ENCODE measurements at regions not wholly inside any gene's neighbourhood (a gene's known extent, or its start where the extent isn't known, plus 50 kb on each side); places are given as distances from the start of the nearest gene placed in this dataset.

GRCh38 chr5:14069021-14069420 lies 74.1 kb upstream of the TRIO start:
- Histone ChIP-seq H2AFZ (ENCODE audit: low read depth, low read length) (no peak overlapping the region), H3K79me2 (ENCODE audit: low read length) (no peaks in the 10 kb centered on the region), H3K9ac (ENCODE audit: low read length) (no peak overlapping the region), H3K36me3 (replicated peaks; ENCODE audit: low read depth, low read length) (no peaks in the 10 kb centered on the region), H3K4me3 (ENCODE audit: low read length) (no peak overlapping the region), H3K4me1 (ENCODE audit: low read length) (no peaks in the 10 kb centered on the region), H3K27ac (ENCODE audit: low read length) (no peak overlapping the region), H3K4me2 (ENCODE audit: low read length) (no peak overlapping the region), H4K20me1 (ENCODE audit: insufficient read depth, low read length) (no peaks in the 10 kb centered on the region), H3K9me3 (ENCODE audit: insufficient read depth, low read length) (no peaks in the 10 kb centered on the region), H3K27me3 (ENCODE audit: low read depth, low read length) (no peaks in the 10 kb centered on the region)
- TF ChIP-seq CTCF (IDR thresholded peaks at IDR 0.05; ENCODE audit: low read depth, low read length) (no peak), EZH2phosphoT487 (IDR thresholded peaks at IDR 0.05; ENCODE audit: low read depth) (no peak)

- Histone ChIP-seq H3K4me1 (ENCODE audit: low read length) (no peaks in the 10 kb centered on the region), H3K27ac (ENCODE audit: low read length) (no peak overlapping the region), H3K9ac (ENCODE audit: low read length) (no peak overlapping the region), H3K4me3 (ENCODE audit: low read length) (no peak overlapping the region), H3K4me2 (ENCODE audit: low read length) (no peak overlapping the region), H2AFZ (ENCODE audit: low read depth, low read length) (no peak overlapping the region), H3K27me3 (ENCODE audit: low read depth, low read length) (no peaks in the 10 kb centered on the region), H4K20me1 (ENCODE audit: insufficient read depth, low read length) (no peaks in the 10 kb centered on the region), H3K9me3 (ENCODE audit: insufficient read depth, low read length) (no peaks in the 10 kb centered on the region), H3K79me2 (ENCODE audit: low read length) (no peaks in the 10 kb centered on the region), H3K36me3 (replicated peaks; ENCODE audit: low read depth, low read length) (no peaks in the 10 kb centered on the region)
- no peak for TF ChIP-seq EZH2phosphoT487 (IDR thresholded peaks at IDR 0.05; ENCODE audit: low read depth)
- TF ChIP-seq CTCF (IDR thresholded peaks at IDR 0.05; ENCODE audit: low read depth, low read length): no peak
These were observed 75.0 kb upstream of the TRIO start for GRCh38 chr5:14068136-14068535.

- H3K4me2 ChIP-seq (ENCODE audit: low read length): no peak overlapping the region
- H3K27ac ChIP-seq (ENCODE audit: low read length): no peak overlapping the region
- H3K79me2 ChIP-seq (ENCODE audit: low read length): no peaks in the 10 kb centered on the region
- H2AFZ ChIP-seq (ENCODE audit: low read depth, low read length): no peak overlapping the region
- no peak for TF ChIP-seq CTCF (IDR thresholded peaks at IDR 0.05; ENCODE audit: low read depth, low read length)
- TF ChIP-seq EZH2phosphoT487 (IDR thresholded peaks at IDR 0.05; ENCODE audit: low read depth): no peak
- no peaks in the 10 kb centered on the region for H3K36me3 ChIP-seq (replicated peaks; ENCODE audit: low read depth, low read length)
- H4K20me1 ChIP-seq (ENCODE audit: insufficient read depth, low read length): no peaks in the 10 kb centered on the region
- no peaks in the 10 kb centered on the region for H3K4me1 ChIP-seq (ENCODE audit: low read length)
- H3K9me3 ChIP-seq (ENCODE audit: insufficient read depth, low read length): no peaks in the 10 kb centered on the region
- no peak overlapping the region for H3K9ac ChIP-seq (ENCODE audit: low read length)
- no peaks in the 10 kb centered on the region for H3K27me3 ChIP-seq (ENCODE audit: low read depth, low read length)
- no peak overlapping the region for H3K4me3 ChIP-seq (ENCODE audit: low read length)
These were observed 76.8 kb upstream of the TRIO start for GRCh38 chr5:14066326-14066725.

- no peak overlapping the region for H2AFZ ChIP-seq (ENCODE audit: low read depth, low read length)
- H3K27ac ChIP-seq (ENCODE audit: low read length): no peak overlapping the region
- H3K4me3 ChIP-seq (ENCODE audit: low read length): no peak overlapping the region
- H3K36me3 ChIP-seq (replicated peaks; ENCODE audit: low read depth, low read length): no peaks in the 10 kb centered on the region
- H3K4me2 ChIP-seq (ENCODE audit: low read length): no peak overlapping the region
- H4K20me1 ChIP-seq (ENCODE audit: insufficient read depth, low read length): no peaks in the 10 kb centered on the region
- no peak overlapping the region for H3K9ac ChIP-seq (ENCODE audit: low read length)
- H3K27me3 ChIP-seq (ENCODE audit: low read depth, low read length): no peaks in the 10 kb centered on the region
- TF ChIP-seq CTCF (IDR thresholded peaks at IDR 0.05; ENCODE audit: low read depth, low read length) (no peak), EZH2phosphoT487 (IDR thresholded peaks at IDR 0.05; ENCODE audit: low read depth) (no peak)
- no peaks in the 10 kb centered on the region for H3K79me2 ChIP-seq (ENCODE audit: low read length)
- H3K4me1 ChIP-seq (ENCODE audit: low read length): no peaks in the 10 kb centered on the region
- no peaks in the 10 kb centered on the region for H3K9me3 ChIP-seq (ENCODE audit: insufficient read depth, low read length)
These were observed 78.3 kb upstream of the TRIO start for GRCh38 chr5:14064841-14065240.
